H1 (cell line): ENCODE measurements at regions not wholly inside any gene's neighbourhood (a gene's known extent, or its start where the extent isn't known, plus 50 kb on each side); places are given as distances from the start of the nearest gene placed in this dataset.

Experiments
- CTCF ChIA-PET: fragments of 300-600 bp; sonication (Branson Sonifier 250); formaldehyde crosslinking; loops from one replicate; lab custom pipeline; 2021; ENCODE audit not compliant: partially characterized antibody; lab: Charles Lee
- POLR2A ChIA-PET: fragments of 300-600 bp; sonication (Branson Sonifier 250); formaldehyde crosslinking; loops from one replicate; lab custom pipeline; 2021; ENCODE audit warnings: inconsistent platforms; ENCODE audit not compliant: partially characterized antibody; lab: Charles Lee
- DNase-seq, 2 experiments: peaks; one replicate each; pipeline versions ENCODE4 v3.0.0 to v3.0.0-alpha.2; 2010 to 2022; ENCODE audit warnings: low spot score in 2 of 2, low read depth in 1 of 2, mixed read lengths in 1 of 2
- FAIRE-seq: peaks from 2 replicates; lab custom pipeline; 2011; peaks lifted over from hg19 to GRCh38; lab: Jason Lieb, UNC
- H2AFZ ChIP-seq: 2 replicates; pipeline ENCODE4 v1.8.1; 2012; ENCODE audit warnings: low read length, inconsistent platforms
- H2AK5ac ChIP-seq: 2 replicates; pipeline ENCODE4 v1.6.1; 2013; ENCODE audit warnings: low read depth, low read length
- H2BK120ac ChIP-seq: replicated peaks from 2 replicates; pipeline ENCODE3; 2013; ENCODE audit warnings: low read depth, low read length, inconsistent platforms
- H2BK12ac ChIP-seq: 2 replicates; pipeline ENCODE4 v1.6.1; 2013; ENCODE audit warnings: low read depth, low read length
- H2BK15ac ChIP-seq: 2 replicates; pipeline ENCODE4 v1.6.1; 2013; ENCODE audit warnings: low read length
- H2BK20ac ChIP-seq: 2 replicates; pipeline ENCODE4 v1.6.1; 2013; ENCODE audit warnings: low read length
- H2BK5ac ChIP-seq: 2 replicates; pipeline ENCODE4 v1.6.1; 2013; ENCODE audit warnings: low read depth, low read length
- H3K14ac ChIP-seq: 2 replicates; pipeline ENCODE4 v1.6.1; 2013; ENCODE audit warnings: inconsistent platforms; ENCODE audit not compliant: insufficient read length
- H3K18ac ChIP-seq: 2 replicates; pipeline ENCODE4 v1.6.1; 2013; ENCODE audit warnings: low read length; ENCODE audit errors: extremely low read depth
- H3K23ac ChIP-seq: 2 replicates; pipeline ENCODE4 v1.6.1; 2013; ENCODE audit warnings: inconsistent platforms; ENCODE audit not compliant: insufficient read length
- H3K23me2 ChIP-seq: 2 replicates; pipeline ENCODE4 v1.6.1; 2013; ENCODE audit warnings: low read depth, low read length
- H3K27ac ChIP-seq: 2 replicates; pipeline ENCODE4 v1.6.1; 2011; ENCODE audit warnings: low read depth, low read length, inconsistent platforms
- H3K27me3 ChIP-seq, 4 experiments: replicated peaks in 1 of 4; 1 replicate in 1 of 4; 2 replicates in 3 of 4; pipeline versions ENCODE4 v1.6.1 to v1.8.1; 2011 to 2013; ENCODE audit warnings: low read length in 3 of 4, mild to moderate bottlenecking in 3 of 4, inconsistent platforms in 2 of 4, mixed read lengths in 2 of 4, moderate library complexity in 1 of 4; ENCODE audit not compliant: control insufficient read depth in 3 of 4, insufficient read depth in 3 of 4; ENCODE audit errors: extremely low read depth in 1 of 4
- H3K36me3 ChIP-seq, 4 experiments: 2 replicates each; pipeline versions ENCODE4 v1.6.1 to v1.8.1; 2011 to 2013; ENCODE audit warnings: mild to moderate bottlenecking in 4 of 4, low read length in 3 of 4, moderate library complexity in 2 of 4, control low read depth in 1 of 4, inconsistent platforms in 1 of 4; ENCODE audit not compliant: insufficient read depth in 4 of 4, control insufficient read depth in 2 of 4
- H3K4ac ChIP-seq: replicated peaks from 2 replicates; pipeline ENCODE3; 2013; ENCODE audit warnings: low read length, low read depth, mixed read lengths, inconsistent platforms; ENCODE audit not compliant: insufficient read length
- H3K4me1 ChIP-seq, 4 experiments: replicated peaks in 1 of 4; 1 replicate in 1 of 4; 2 replicates in 3 of 4; pipeline versions ENCODE4 v1.6.1 to v1.8.1; 2011 to 2013; ENCODE audit warnings: low read length in 3 of 4, inconsistent platforms in 2 of 4, mixed read lengths in 1 of 4; ENCODE audit not compliant: insufficient read depth in 4 of 4, control insufficient read depth in 3 of 4
- H3K4me2 ChIP-seq, 2 experiments: 2 replicates each; pipeline versions ENCODE4 v1.6.1 to v1.8.1; 2011 to 2013; ENCODE audit warnings: low read depth in 2 of 2, low read length in 2 of 2, control low read depth in 1 of 2, inconsistent platforms in 1 of 2, mild to moderate bottlenecking in 1 of 2; ENCODE audit not compliant: insufficient read depth in 1 of 2
- H3K4me3 ChIP-seq, 4 experiments: fragments of 200-600, 300-600 bp in 1 of 4; sonication (generic), shearing (Covaris generic), sonication (Bioruptor Twin) in 1 of 4; 2 replicates each; pipeline versions ENCODE4 v1.5.1 to v1.8.1; 2011 to 2016; ENCODE audit warnings: low read length in 4 of 4, low read depth in 3 of 4, control low read depth in 2 of 4, inconsistent platforms in 2 of 4, mild to moderate bottlenecking in 2 of 4, mixed read lengths in 1 of 4, moderate library complexity in 1 of 4; ENCODE audit not compliant: insufficient read depth in 2 of 4; ENCODE audit errors: extremely low read depth in 1 of 4
- H3K56ac ChIP-seq: replicated peaks from 2 replicates; pipeline ENCODE3; 2013; ENCODE audit warnings: low read depth, mild to moderate bottlenecking, mixed read lengths, low read length, inconsistent platforms; ENCODE audit not compliant: insufficient read length
- H3K79me1 ChIP-seq: 2 replicates; pipeline ENCODE4 v1.6.1; 2013; ENCODE audit warnings: low read depth, low read length, control low read depth
- H3K79me2 ChIP-seq, 2 experiments: 2 replicates each; pipeline versions ENCODE4 v1.6.1 to v1.8.1; 2012 to 2013; ENCODE audit warnings: low read length in 2 of 2, mild to moderate bottlenecking in 2 of 2, inconsistent platforms in 1 of 2; ENCODE audit not compliant: insufficient read depth in 2 of 2, control insufficient read depth in 1 of 2
- H3K9ac ChIP-seq, 4 experiments: replicated peaks in 1 of 4; 1 replicate in 1 of 4; 2 replicates in 3 of 4; pipeline versions ENCODE4 v1.6.1 to v1.8.1; 2011 to 2013; ENCODE audit warnings: low read depth in 3 of 4, low read length in 3 of 4, control low read depth in 2 of 4, mild to moderate bottlenecking in 2 of 4, moderate library complexity in 2 of 4, inconsistent platforms in 1 of 4; ENCODE audit errors: extremely low read depth in 1 of 4
- H3K9me3 ChIP-seq, 2 experiments: 2 replicates each; pipeline versions ENCODE4 v1.6.1 to v1.8.1; 2012 to 2013; ENCODE audit warnings: mild to moderate bottlenecking in 2 of 2, moderate library complexity in 2 of 2, control low read depth in 1 of 2, inconsistent platforms in 1 of 2, low read depth in 1 of 2, low read length in 1 of 2, mixed read lengths in 1 of 2; ENCODE audit not compliant: insufficient read depth in 2 of 2
- H4K20me1 ChIP-seq, 2 experiments: replicated peaks in 1 of 2; 2 replicates each; pipeline versions ENCODE3 to v1.8.1; 2011 to 2013; ENCODE audit warnings: inconsistent platforms in 2 of 2, low read length in 2 of 2, mild to moderate bottlenecking in 1 of 2; ENCODE audit not compliant: insufficient read depth in 2 of 2, control insufficient read depth in 1 of 2
- H4K5ac ChIP-seq: 2 replicates; pipeline ENCODE4 v1.6.1; 2013; ENCODE audit warnings: low read length, low read depth, mixed read lengths, inconsistent platforms; ENCODE audit not compliant: insufficient read length
- H4K8ac ChIP-seq: 2 replicates; pipeline ENCODE4 v1.8.0; 2013; ENCODE audit warnings: mild to moderate bottlenecking, moderate library complexity, low read length, inconsistent platforms; ENCODE audit not compliant: insufficient read depth; ENCODE audit errors: extremely low read depth
- H4K91ac ChIP-seq: replicated peaks from 2 replicates; pipeline ENCODE3; 2013; ENCODE audit warnings: low read length, mixed read lengths, inconsistent platforms; ENCODE audit not compliant: insufficient read length
- EZH2 ChIP-seq: fragments of 200-600 bp; sonication (generic); IDR thresholded peaks from 2 replicates; pipeline ENCODE4 v1.7.1; 2012; ENCODE audit warnings: low read depth, mild to moderate bottlenecking, moderate library complexity, low read length, inconsistent platforms; ENCODE audit not compliant: severe bottlenecking
- HDAC6 ChIP-seq: IDR thresholded peaks from one replicate; pipeline ENCODE4 v1.7.1; 2012; ENCODE audit warnings: low read depth, mild to moderate bottlenecking, inconsistent platforms, low read length, moderate library complexity
- JUN ChIP-seq: IDR thresholded peaks from 2 replicates; pipeline ENCODE4 v1.6.1; 2011; ENCODE audit warnings: low read depth, mild to moderate bottlenecking, improper control_type of control experiment, low read length
- NANOG ChIP-seq: IDR thresholded peaks from 2 replicates; pipeline ENCODE4 v1.6.1; 2011; ENCODE audit warnings: low read length, low read depth, mild to moderate bottlenecking, inconsistent platforms; ENCODE audit not compliant: insufficient read depth, poor library complexity, severe bottlenecking
- RNF2 ChIP-seq: fragments of 200-900, 300-1000 bp; sonication (generic); IDR thresholded peaks from 2 replicates; pipeline ENCODE4 v1.7.1; 2016; ENCODE audit warnings: borderline replicate concordance, low read depth, mild to moderate bottlenecking, antibody characterized with exemption, low read length; ENCODE audit not compliant: poor library complexity, severe bottlenecking; ENCODE audit errors: missing control alignments
- SP1 ChIP-seq: IDR thresholded peaks from 2 replicates; pipeline ENCODE4 v1.6.1; 2011; ENCODE audit warnings: low read depth, low read length
- SP4 ChIP-seq: IDR thresholded peaks from 2 replicates; pipeline ENCODE4 v1.6.1; 2012; ENCODE audit warnings: low read length, inconsistent platforms
- YY1 ChIP-seq: IDR thresholded peaks from 2 replicates; pipeline ENCODE4 v1.6.1; 2011; ENCODE audit warnings: low read depth, mild to moderate bottlenecking, low read length
- WGBS, 2 experiments: shearing (Covaris generic) in 1 of 2; methylation state at CpG; one replicate each; pipeline versions ENCODE4 v1.1.6 to v1.1.7; 2013 to 2015; ENCODE audit warnings: low lambda C conversion rate in 2 of 2, mixed read lengths in 2 of 2, inconsistent platforms in 1 of 2, low coverage in 1 of 2, missing lambda C conversion rate in 1 of 2; ENCODE audit not compliant: insufficient replicate concordance in 2 of 2, insufficient coverage in 1 of 2, insufficient read length in 1 of 2; ENCODE audit errors: extremely low coverage in 1 of 2, missing lambda C conversion rate in 1 of 2; 5-methylcytosine and 5-hydroxymethylcytosine counted together
- TF ChIP-seq, protein P1 (sequence below): IDR thresholded peaks from 2 replicates; pipeline ENCODE4 v1.6.1; 2011; ENCODE audit warnings: low read length, improper control_type of control experiment
- TF ChIP-seq, protein P2 (sequence below): IDR thresholded peaks from 2 replicates; pipeline ENCODE4 v1.6.1; 2012; ENCODE audit warnings: low read length, inconsistent platforms

DNA sequence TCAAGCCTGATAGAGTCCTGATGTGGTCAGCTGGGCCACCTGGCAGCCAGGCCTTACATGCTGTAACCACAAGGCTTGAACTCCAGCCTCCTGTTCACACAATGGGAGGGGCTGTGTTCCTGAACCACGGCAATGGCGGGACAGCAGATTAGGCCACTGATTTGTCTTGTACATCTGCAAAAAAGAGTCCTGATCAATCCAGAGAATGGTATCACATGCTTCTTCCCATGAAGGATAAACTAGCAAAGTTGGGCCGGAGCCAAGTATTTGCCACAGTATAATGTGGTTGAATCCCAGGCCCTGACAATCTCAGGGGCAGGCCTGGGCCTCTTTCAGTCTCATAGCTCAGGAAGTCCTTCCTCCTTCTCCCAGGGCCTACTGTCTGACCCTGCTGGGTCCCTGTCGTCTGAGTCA is 2182.5 kb upstream of the AGA start:
- H2AK5ac ChIP-seq = no peak overlapping the region
- H3K27me3 ChIP-seq = no peaks in the 10 kb centered on the region
- ChIA-PET POLR2A (no interaction called here), CTCF (interaction anchor here (1.2 to 1.3 kb wide), 2 partner anchors 65 to 183 kb away, joined by 3 to 4 read pairs; no protein-coding TSS in a partner anchor)
- H4K5ac ChIP-seq = no peak overlapping the region
- H3K4me3 ChIP-seq = no peak overlapping the region
- H3K4ac ChIP-seq = no peak overlapping the region
- no peaks in the 10 kb centered on the region; a peak in 1 of 7 replicates for H3K4me1 ChIP-seq
- H2BK20ac ChIP-seq = no peak overlapping the region
- no peak overlapping the region for H2BK5ac ChIP-seq
- no peak overlapping the region for H2BK15ac ChIP-seq
- H3K27ac ChIP-seq = no peak overlapping the region
- H2BK12ac ChIP-seq = no peak overlapping the region
- DNase-seq (no peak), FAIRE-seq (no peak)
- no peaks in the 10 kb centered on the region for H3K9me3 ChIP-seq
- H2AFZ ChIP-seq = peak overlapping the region; percentile 89
- H3K23me2 ChIP-seq = no peaks in the 10 kb centered on the region; the same call in 1 of the 2 replicates
- H4K20me1 ChIP-seq = no peaks in the 10 kb centered on the region
- no peaks in the 10 kb centered on the region for H3K79me2 ChIP-seq
- H4K91ac ChIP-seq = no peak overlapping the region
- no peaks in the 10 kb centered on the region for H3K36me3 ChIP-seq
- no peak overlapping the region for H2BK120ac ChIP-seq
- H3K23ac ChIP-seq = no peak overlapping the region
- H3K56ac ChIP-seq = no peak overlapping the region
- H3K14ac ChIP-seq = no peak overlapping the region
- no peak overlapping the region for H4K8ac ChIP-seq
- H3K79me1 ChIP-seq = no peaks in the 10 kb centered on the region
- WGBS, 2 experiments = 93% methylated on average over 4 of the region's 4 CpGs; no CpG with 5 or more reads in 1 of the 2 experiments
- no peak overlapping the region for H3K9ac ChIP-seq
- no peak overlapping the region for H3K4me2 ChIP-seq
- peak overlapping the region; percentile 16; the same call in 1 of the 2 replicates for H3K18ac ChIP-seq
- TF ChIP-seq YY1 (no peak), NANOG (no peak), HDAC6 (no peak), RNF2 (no peak), EZH2 (no peak), SP1 (no peak), JUN (no peak), SP4 (no peak)
- TF ChIP-seq, protein P1, sequence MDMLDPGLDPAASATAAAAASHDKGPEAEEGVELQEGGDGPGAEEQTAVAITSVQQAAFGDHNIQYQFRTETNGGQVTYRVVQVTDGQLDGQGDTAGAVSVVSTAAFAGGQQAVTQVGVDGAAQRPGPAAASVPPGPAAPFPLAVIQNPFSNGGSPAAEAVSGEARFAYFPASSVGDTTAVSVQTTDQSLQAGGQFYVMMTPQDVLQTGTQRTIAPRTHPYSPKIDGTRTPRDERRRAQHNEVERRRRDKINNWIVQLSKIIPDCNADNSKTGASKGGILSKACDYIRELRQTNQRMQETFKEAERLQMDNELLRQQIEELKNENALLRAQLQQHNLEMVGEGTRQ = no peak
- TF ChIP-seq, protein P2, sequence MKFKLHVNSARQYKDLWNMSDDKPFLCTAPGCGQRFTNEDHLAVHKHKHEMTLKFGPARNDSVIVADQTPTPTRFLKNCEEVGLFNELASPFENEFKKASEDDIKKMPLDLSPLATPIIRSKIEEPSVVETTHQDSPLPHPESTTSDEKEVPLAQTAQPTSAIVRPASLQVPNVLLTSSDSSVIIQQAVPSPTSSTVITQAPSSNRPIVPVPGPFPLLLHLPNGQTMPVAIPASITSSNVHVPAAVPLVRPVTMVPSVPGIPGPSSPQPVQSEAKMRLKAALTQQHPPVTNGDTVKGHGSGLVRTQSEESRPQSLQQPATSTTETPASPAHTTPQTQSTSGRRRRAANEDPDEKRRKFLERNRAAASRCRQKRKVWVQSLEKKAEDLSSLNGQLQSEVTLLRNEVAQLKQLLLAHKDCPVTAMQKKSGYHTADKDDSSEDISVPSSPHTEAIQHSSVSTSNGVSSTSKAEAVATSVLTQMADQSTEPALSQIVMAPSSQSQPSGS = no peak
